PC-9 (cell line): ENCODE measurements at regions not wholly inside any gene's neighbourhood (a gene's known extent, or its start where the extent isn't known, plus 50 kb on each side); places are given as distances from the start of the nearest gene placed in this dataset.

ENCODE experiments used
- CTCF ChIP-seq: fragments of 200-600 bp; sonication (generic); conservative IDR thresholded peaks from 2 replicates; pipeline ENCODE4 v1.6.1; 2017; ENCODE audit warnings: mixed run types, antibody characterized with exemption, mild to moderate bottlenecking, moderate library complexity
- EZH2 ChIP-seq: fragments of 200-600 bp; sonication (generic); IDR thresholded peaks from 2 replicates; pipeline ENCODE4 v1.8.0; 2017; ENCODE audit warnings: antibody characterized with exemption, low read depth

GRCh38 chr20:40896814-40897700, 131.6 kb upstream of the TOP1 start:
- TF ChIP-seq CTCF (no peak), EZH2 (no peak)
